PC-9 (cell line): ENCODE measurements at regions not wholly inside any gene's neighbourhood (a gene's known extent, or its start where the extent isn't known, plus 50 kb on each side); places are given as distances from the start of the nearest gene placed in this dataset.

Source experiments
- BruUV-seq: library from RNA; stranded (reverse); fragments of 400-500 nt; replicated peaks from 2 replicates; lab custom pipeline; 2021; lab: Mats Ljungman, UMichigan
- CTCF ChIA-PET: fragments of 300-600 bp; sonication (Branson Sonifier 250); formaldehyde crosslinking; loops from one replicate; lab custom pipeline; 2022; ENCODE audit warnings: antibody characterized with exemption; lab: Charles Lee
- POLR2A ChIA-PET: fragments of 300-600 bp; sonication (Branson Sonifier 250); formaldehyde crosslinking; loops from one replicate; lab custom pipeline; 2022; ENCODE audit warnings: antibody characterized with exemption; ENCODE audit not compliant: unreplicated experiment; lab: Charles Lee
- DNase-seq, 2 experiments: peaks; one replicate each; pipeline versions ENCODE4 v3.0.0 to v3.0.0-alpha.2; 2015 to 2022; ENCODE audit warnings: mixed read lengths in 1 of 2
- H2AFZ ChIP-seq: fragments of 200-600 bp; sonication (generic); 2 replicates; pipeline ENCODE4 v1.8.1; 2017; ENCODE audit warnings: antibody characterized with exemption
- H3F3A ChIP-seq: fragments of 200-600 bp; sonication (generic); 2 replicates; pipeline ENCODE4 v1.8.1; 2017; ENCODE audit warnings: antibody characterized with exemption, mild to moderate bottlenecking, low read depth; ENCODE audit not compliant: insufficient read depth
- H3K27ac ChIP-seq: fragments of 200-600 bp; sonication (generic); 2 replicates; pipeline ENCODE4 v1.6.1; 2016; ENCODE audit warnings: mixed run types
- H3K27me3 ChIP-seq: fragments of 200-600 bp; sonication (generic); 2 replicates; pipeline ENCODE4 v1.6.1; 2016; ENCODE audit warnings: low read depth, mixed run types; ENCODE audit not compliant: insufficient read depth
- H3K36me3 ChIP-seq: fragments of 200-600 bp; sonication (generic); 2 replicates; pipeline ENCODE4 v1.6.1; 2016; ENCODE audit warnings: low read depth, mixed run types
- H3K4me1 ChIP-seq: fragments of 200-600 bp; sonication (generic); replicated peaks from 2 replicates; pipeline ENCODE4 v1.6.1; 2016; ENCODE audit warnings: mixed run types; ENCODE audit not compliant: insufficient read depth
- H3K4me2 ChIP-seq: fragments of 200-600 bp; sonication (generic); 2 replicates; pipeline ENCODE4 v1.6.1; 2017; ENCODE audit warnings: mixed run types
- H3K4me3 ChIP-seq: fragments of 200-600 bp; sonication (generic); 2 replicates; pipeline ENCODE4 v1.6.1; 2016; ENCODE audit warnings: mixed run types
- H3K79me2 ChIP-seq: fragments of 200-600 bp; sonication (generic); 2 replicates; pipeline ENCODE4 v1.6.1; 2017; ENCODE audit warnings: low read depth, mixed run types
- H3K9me2 ChIP-seq: fragments of 200-600 bp; sonication (generic); 2 replicates; pipeline ENCODE4 v1.8.1; 2017; ENCODE audit warnings: mild to moderate bottlenecking; ENCODE audit not compliant: insufficient read depth
- H3K9me3 ChIP-seq: fragments of 200-600 bp; sonication (generic); 2 replicates; pipeline ENCODE4 v1.8.1; 2016; ENCODE audit warnings: low read depth; ENCODE audit not compliant: insufficient read depth
- H4K20me1 ChIP-seq: fragments of 200-600 bp; sonication (generic); 2 replicates; pipeline ENCODE4 v1.8.1; 2017; ENCODE audit not compliant: insufficient read depth
- EZH2 ChIP-seq: fragments of 200-600 bp; sonication (generic); IDR thresholded peaks from 2 replicates; pipeline ENCODE4 v1.8.0; 2017; ENCODE audit warnings: antibody characterized with exemption, low read depth
- intact Hi-C: fragments of 100-400 bp; cut with micrococcal nuclease; formaldehyde crosslinking; loops from one replicate; pipeline ENCODE4 v1.10.0; 2022; ENCODE audit not compliant: unreplicated experiment
- TF ChIP-seq, protein P1 (sequence below): fragments of 200-600 bp; sonication (generic); conservative IDR thresholded peaks from 2 replicates; pipeline ENCODE4 v1.6.1; 2017; ENCODE audit warnings: mixed run types, antibody characterized with exemption, mild to moderate bottlenecking, moderate library complexity

DNA sequence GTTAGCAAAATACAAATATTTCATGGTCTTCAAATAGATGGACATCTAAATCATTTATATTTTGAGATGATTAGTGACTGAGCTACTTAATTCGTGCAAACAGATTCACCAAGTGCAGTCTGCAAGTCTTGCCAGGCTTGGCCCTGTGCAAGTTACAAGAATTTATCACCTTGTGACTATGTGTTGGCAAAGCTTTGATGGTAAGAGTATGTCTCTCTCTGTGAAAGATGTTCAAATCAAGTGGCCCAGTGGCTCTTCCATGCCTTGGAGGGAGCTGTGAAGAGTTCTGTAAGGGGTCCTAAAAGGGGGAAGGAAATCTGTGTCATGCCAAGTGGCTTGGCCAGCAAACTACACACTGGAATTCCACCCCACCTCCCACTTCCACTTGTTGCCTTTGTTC is 397.3 kb downstream of the TYW1 start:
- peaks cover 70% of the 10 kb centered on the region for H3K27me3 ChIP-seq
- no peaks in the 10 kb centered on the region for H3F3A ChIP-seq
- TF ChIP-seq, protein P1, sequence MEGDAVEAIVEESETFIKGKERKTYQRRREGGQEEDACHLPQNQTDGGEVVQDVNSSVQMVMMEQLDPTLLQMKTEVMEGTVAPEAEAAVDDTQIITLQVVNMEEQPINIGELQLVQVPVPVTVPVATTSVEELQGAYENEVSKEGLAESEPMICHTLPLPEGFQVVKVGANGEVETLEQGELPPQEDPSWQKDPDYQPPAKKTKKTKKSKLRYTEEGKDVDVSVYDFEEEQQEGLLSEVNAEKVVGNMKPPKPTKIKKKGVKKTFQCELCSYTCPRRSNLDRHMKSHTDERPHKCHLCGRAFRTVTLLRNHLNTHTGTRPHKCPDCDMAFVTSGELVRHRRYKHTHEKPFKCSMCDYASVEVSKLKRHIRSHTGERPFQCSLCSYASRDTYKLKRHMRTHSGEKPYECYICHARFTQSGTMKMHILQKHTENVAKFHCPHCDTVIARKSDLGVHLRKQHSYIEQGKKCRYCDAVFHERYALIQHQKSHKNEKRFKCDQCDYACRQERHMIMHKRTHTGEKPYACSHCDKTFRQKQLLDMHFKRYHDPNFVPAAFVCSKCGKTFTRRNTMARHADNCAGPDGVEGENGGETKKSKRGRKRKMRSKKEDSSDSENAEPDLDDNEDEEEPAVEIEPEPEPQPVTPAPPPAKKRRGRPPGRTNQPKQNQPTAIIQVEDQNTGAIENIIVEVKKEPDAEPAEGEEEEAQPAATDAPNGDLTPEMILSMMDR = no peak
- no peak for TF ChIP-seq EZH2
- ChIA-PET POLR2A (no interaction called here), CTCF (no interaction called here)
- intact Hi-C loops = no loop called here
- BruUV-seq = no TSS peak
- H2AFZ ChIP-seq = no peak overlapping the region
- no peak overlapping the region for H3K27ac ChIP-seq
- no peaks in the 10 kb centered on the region for H3K36me3 ChIP-seq
- no peak overlapping the region for H3K4me3 ChIP-seq
- H3K4me2 ChIP-seq = no peak overlapping the region
- no peaks in the 10 kb centered on the region for H3K9me3 ChIP-seq
- H3K79me2 ChIP-seq = no peaks in the 10 kb centered on the region
- no peaks in the 10 kb centered on the region for H4K20me1 ChIP-seq
- no peak for DNase-seq
- H3K4me1 ChIP-seq = no peaks in the 10 kb centered on the region
- no peaks in the 10 kb centered on the region for H3K9me2 ChIP-seq

DNA sequence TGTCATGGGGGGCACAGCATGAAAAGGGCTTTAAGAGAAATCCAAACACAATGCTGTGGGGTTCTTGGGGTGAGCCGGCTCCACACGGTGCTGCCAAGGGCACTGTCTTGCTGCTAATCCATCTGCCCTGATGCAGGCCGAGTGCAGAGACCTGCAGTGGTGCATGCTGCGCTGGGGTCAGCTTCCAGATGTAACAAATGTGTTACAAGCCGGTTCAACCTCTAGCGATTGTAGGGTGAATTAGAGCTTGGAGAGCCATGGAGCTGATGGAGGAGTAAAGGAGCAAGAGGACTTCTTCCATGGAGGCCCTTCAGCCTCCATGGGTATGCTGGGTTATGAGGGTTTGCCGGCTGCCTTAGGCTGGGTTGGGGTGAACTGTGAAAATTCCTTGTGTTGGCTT is 402.3 kb downstream of the TYW1 start:
- BruUV-seq = no TSS peak
- intact Hi-C loops = no loop called here
- DNase-seq = no peak

DNA sequence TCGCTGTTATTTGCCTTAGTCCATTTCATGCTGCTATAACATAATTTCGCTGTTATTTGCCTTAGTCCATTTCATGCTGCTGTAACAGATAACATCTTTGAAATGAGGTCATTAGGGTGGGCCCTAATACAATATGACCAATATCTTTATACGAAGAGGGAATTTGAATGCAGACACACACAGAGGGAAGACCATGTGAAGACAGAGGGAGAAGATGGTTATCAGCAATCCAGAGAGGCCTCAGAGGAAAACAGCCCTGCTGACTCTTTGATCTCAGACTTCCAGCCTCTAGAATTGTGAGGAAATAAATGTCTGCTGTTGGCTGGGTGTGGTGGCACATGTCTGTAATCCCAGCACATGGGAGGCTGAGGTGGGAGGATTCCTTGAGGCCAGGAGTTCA is 404.9 kb downstream of the TYW1 start:
- Histone ChIP-seq H4K20me1 (no peaks in the 10 kb centered on the region), H3K27ac (no peak overlapping the region), H3K27me3 (peaks cover 28% of the 10 kb centered on the region), H3K79me2 (no peaks in the 10 kb centered on the region), H3K9me3 (no peaks in the 10 kb centered on the region), H3F3A (no peaks in the 10 kb centered on the region), H3K36me3 (no peaks in the 10 kb centered on the region), H3K4me2 (no peak overlapping the region), H3K4me3 (no peak overlapping the region), H3K4me1 (no peaks in the 10 kb centered on the region), H3K9me2 (no peaks in the 10 kb centered on the region), H2AFZ (no peak overlapping the region)
- no peak for DNase-seq
- TF ChIP-seq, protein P1 = no peak
- no peak for TF ChIP-seq EZH2
- ChIA-PET CTCF (no interaction called here), POLR2A (no interaction called here)
- intact Hi-C loops = no loop called here
- BruUV-seq = no TSS peak

More for the DNA sequence above, 402.3 kb downstream of the TYW1 start:
- H3K4me3 ChIP-seq = no peak overlapping the region
- no peaks in the 10 kb centered on the region for H3K79me2 ChIP-seq
- no peaks in the 10 kb centered on the region for H3K9me2 ChIP-seq
- no peaks in the 10 kb centered on the region for H3K9me3 ChIP-seq
- TF ChIP-seq EZH2 = no peak
- TF ChIP-seq, protein P1 = no peak
- POLR2A ChIA-PET = no interaction called here
- H3K4me2 ChIP-seq = no peak overlapping the region
- no peaks in the 10 kb centered on the region for H4K20me1 ChIP-seq
- peaks cover 24% of the 10 kb centered on the region; the same call in 1 of the 2 replicates for H3K27me3 ChIP-seq
- H3K36me3 ChIP-seq = no peaks in the 10 kb centered on the region
- H2AFZ ChIP-seq = no peak overlapping the region
- H3K4me1 ChIP-seq = no peaks in the 10 kb centered on the region
- H3K27ac ChIP-seq = no peak overlapping the region
- CTCF ChIA-PET = no interaction called here
- H3F3A ChIP-seq = no peaks in the 10 kb centered on the region
